Left ventricle myocardium inferior (tissue), 1 donor: ENCODE measurements at regions not wholly inside any gene's neighbourhood (a gene's known extent, or its start where the extent isn't known, plus 50 kb on each side); places are given as distances from the start of the nearest gene placed in this dataset.

Source experiments
- DNase-seq: peaks from one replicate; pipeline ENCODE4 v3.0.0-alpha.2; 2020
- H3K27ac ChIP-seq: fragments of 200-600 bp; replicated peaks from 2 replicates; pipeline ENCODE4 v1.8.0; 2021
- H3K27me3 ChIP-seq: fragments of 200-600 bp; 2 replicates; pipeline ENCODE4 v1.8.0; 2021; ENCODE audit warnings: low read depth
- H3K36me3 ChIP-seq: fragments of 200-600 bp; 2 replicates; pipeline ENCODE4 v1.8.0; 2021
- H3K4me1 ChIP-seq: fragments of 200-600 bp; 2 replicates; pipeline ENCODE4 v1.8.0; 2021
- H3K4me3 ChIP-seq: fragments of 200-600 bp; 2 replicates; pipeline ENCODE4 v1.8.0; 2021; ENCODE audit warnings: mild to moderate bottlenecking, moderate library complexity
- H3K9me3 ChIP-seq: fragments of 200-600 bp; replicated peaks from 2 replicates; pipeline ENCODE4 v1.8.0; 2021
- intact Hi-C: fragments of 100-400 bp; cut with micrococcal nuclease; formaldehyde crosslinking; loops from one replicate; pipeline ENCODE4 v1.11.0; 2022
- TF ChIP-seq, protein P1 (sequence below): fragments of 200-600 bp; IDR thresholded peaks from 2 replicates; pipeline ENCODE4 v1.8.0; 2021; ENCODE audit warnings: antibody characterized with exemption, mild to moderate bottlenecking, borderline replicate concordance
- donor health status: DM: no; HTN: yes; CAD: no; lungs with severe emphysema.

DNA sequence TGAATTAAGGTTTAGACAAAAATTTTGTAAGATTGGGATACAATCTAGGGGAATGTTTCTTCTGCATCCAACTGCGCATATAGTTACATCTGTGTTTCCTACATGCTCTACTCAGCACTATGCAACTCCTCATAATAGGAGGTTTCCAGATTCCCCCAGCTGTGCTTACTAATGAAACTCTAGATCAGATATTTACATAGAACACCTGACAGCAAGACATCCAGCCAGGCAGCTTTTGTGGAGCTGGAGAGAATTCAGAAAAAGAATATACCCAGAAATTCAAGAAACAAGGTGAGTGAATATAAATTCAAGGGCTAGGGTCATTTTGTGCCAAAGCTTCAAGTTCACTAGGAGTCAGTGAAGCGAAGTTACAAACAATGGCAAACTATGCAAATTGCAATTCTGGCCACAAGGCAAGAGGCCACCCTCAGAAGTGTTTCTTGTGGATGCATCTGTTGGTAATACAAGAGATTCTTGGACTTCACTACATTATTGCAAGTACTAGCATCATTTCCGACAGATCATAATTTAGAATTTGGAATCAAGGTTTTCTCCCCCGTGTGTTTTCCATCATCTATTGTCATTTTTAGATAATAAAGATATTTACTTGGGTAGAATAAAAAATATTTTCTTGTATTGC is 341.2 kb upstream of the NAV3 start:
- Histone ChIP-seq H3K27ac (no peak overlapping the region), H3K27me3 (no peaks in the 10 kb centered on the region), H3K4me3 (no peak overlapping the region), H3K9me3 (no peaks in the 10 kb centered on the region), H3K36me3 (no peaks in the 10 kb centered on the region), H3K4me1 (peaks cover 6% of the 10 kb centered on the region)
- DNase-seq = no peak
- TF ChIP-seq, protein P1, sequence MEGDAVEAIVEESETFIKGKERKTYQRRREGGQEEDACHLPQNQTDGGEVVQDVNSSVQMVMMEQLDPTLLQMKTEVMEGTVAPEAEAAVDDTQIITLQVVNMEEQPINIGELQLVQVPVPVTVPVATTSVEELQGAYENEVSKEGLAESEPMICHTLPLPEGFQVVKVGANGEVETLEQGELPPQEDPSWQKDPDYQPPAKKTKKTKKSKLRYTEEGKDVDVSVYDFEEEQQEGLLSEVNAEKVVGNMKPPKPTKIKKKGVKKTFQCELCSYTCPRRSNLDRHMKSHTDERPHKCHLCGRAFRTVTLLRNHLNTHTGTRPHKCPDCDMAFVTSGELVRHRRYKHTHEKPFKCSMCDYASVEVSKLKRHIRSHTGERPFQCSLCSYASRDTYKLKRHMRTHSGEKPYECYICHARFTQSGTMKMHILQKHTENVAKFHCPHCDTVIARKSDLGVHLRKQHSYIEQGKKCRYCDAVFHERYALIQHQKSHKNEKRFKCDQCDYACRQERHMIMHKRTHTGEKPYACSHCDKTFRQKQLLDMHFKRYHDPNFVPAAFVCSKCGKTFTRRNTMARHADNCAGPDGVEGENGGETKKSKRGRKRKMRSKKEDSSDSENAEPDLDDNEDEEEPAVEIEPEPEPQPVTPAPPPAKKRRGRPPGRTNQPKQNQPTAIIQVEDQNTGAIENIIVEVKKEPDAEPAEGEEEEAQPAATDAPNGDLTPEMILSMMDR = no peak
- intact Hi-C loops = no loop called here

DNA sequence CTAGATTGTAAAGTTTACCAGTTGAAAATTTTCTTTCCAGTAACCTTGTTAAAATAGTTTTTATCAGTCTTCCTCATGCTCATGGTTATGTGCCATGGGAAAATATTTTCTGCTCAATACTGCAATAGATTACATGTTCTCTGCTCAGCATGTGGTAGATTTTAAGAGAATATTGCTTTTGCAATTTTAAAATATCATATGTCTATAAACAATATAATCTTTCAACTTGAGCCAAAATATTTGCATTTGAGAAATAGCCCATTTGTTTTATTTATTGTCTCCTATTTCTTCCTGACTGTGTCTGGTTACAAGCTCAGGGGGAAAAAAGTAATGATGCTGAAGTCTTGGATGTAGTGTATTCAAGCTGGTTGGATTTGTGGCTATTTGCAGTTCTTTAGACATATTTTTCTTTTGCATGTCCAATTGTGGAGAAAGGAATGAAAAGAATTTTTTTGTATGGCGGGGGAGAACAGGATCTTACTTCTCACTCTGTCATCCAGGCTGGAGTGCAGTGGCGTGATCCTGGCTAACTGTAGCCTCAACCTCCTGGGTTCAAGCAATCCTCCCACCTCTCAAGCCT is 342.6 kb upstream of the NAV3 start:
- Histone ChIP-seq H3K4me1 (peaks cover 1% of the 10 kb centered on the region), H3K9me3 (no peaks in the 10 kb centered on the region), H3K27ac (no peak overlapping the region), H3K4me3 (no peak overlapping the region), H3K36me3 (no peaks in the 10 kb centered on the region), H3K27me3 (no peaks in the 10 kb centered on the region)
- intact Hi-C loops = no loop called here
- DNase-seq = no peak
- TF ChIP-seq, protein P1 = no peak

DNA sequence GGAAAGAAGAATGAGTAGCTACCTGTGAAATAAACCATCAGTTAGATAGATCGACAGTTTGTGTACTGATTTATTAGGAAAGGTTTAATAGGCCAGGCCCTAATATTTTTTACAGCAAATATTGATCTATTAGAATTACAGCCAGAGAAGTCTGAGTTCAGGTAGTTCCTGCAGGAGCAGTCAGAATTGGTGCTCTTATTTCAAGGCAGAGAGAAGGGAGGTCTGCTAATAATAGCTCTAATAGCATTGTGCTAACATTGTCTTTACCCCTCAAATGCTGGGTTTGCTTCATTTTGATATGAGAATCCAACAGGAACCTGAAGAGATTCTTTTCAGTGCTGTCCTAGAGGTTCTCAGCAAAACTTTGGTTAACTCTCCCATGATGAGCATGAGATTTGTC is 343.8 kb upstream of the NAV3 start:
- TF ChIP-seq, protein P1 = no peak
- intact Hi-C loops = no loop called here
- DNase-seq = no peak

DNA sequence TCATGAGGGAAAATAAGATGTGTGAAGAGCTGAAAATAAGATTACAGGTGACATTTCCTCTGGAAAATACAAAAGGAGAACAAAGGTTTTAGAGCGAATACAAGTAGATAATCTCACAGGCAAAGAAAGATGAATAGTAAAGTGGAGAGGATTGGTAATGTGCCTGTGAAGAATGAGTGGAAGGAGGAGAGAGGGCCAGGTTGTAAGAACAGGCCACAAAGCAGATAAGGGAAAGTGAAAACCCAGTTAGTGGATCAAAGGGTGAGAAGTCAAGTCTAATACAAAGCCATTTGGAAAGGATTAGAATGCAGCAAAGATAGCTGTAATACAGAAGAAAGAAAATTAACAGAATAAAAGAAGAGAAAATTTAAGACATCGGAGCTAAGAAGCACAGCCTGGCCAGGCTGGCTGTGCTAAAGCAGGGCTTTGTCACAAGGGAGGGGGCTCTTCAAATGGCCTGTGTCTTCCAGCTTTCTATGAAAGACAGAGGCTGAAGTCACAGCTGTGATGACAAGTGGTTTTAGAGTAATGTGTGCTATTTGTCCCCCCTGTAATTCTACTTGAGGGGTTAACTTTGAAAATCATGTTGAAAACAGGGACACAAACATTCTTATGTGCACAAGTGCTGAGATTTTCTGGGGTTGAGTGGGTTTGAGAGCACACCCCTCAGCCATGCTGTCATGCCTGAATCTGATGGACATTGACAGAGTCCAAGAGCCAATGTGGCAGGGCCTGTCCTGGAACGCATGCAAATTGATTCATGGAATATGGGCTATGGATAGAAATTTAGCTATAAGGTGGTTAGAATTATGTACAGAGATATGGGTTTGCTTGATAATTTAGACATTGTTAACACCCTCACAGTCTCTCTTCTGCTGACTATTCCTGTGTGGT is 344.5 kb upstream of the NAV3 start:
- Histone ChIP-seq H3K4me1 (no peaks in the 10 kb centered on the region), H3K4me3 (no peak overlapping the region), H3K27ac (no peak overlapping the region), H3K9me3 (no peaks in the 10 kb centered on the region), H3K36me3 (no peaks in the 10 kb centered on the region), H3K27me3 (no peaks in the 10 kb centered on the region)
- no peak for DNase-seq
- intact Hi-C loops = no loop called here
- TF ChIP-seq, protein P1 = no peak

More for the DNA sequence above, 343.8 kb upstream of the NAV3 start:
- no peak overlapping the region for H3K4me3 ChIP-seq
- no peaks in the 10 kb centered on the region for H3K36me3 ChIP-seq
- no peak overlapping the region for H3K27ac ChIP-seq
- no peaks in the 10 kb centered on the region for H3K4me1 ChIP-seq
- no peaks in the 10 kb centered on the region for H3K27me3 ChIP-seq
- H3K9me3 ChIP-seq = no peaks in the 10 kb centered on the region

DNA sequence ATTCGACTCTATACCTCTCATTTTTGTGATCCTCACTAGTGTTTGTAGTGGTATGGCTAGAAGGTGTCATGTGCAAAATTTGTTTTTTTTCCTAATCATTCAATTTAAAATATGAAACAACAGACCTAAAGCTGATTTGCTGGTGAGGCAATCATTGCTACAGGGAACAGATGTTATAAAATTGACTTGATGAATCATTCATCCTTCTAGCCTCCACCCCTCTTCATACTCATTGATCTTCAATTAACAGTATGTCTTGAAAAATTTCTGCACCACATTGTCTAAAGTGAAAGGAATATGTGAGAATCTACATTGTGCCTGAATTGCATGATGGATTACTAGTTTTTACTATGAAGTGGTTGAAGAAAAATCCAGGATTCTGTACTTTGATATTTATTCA is 349.0 kb upstream of the NAV3 start:
- no peak for DNase-seq
- H3K4me3 ChIP-seq = no peak overlapping the region
- no peaks in the 10 kb centered on the region for H3K27me3 ChIP-seq
- intact Hi-C loops = no loop called here
- TF ChIP-seq, protein P1 = no peak
- no peak overlapping the region for H3K27ac ChIP-seq
- H3K9me3 ChIP-seq = no peaks in the 10 kb centered on the region
- no peaks in the 10 kb centered on the region for H3K4me1 ChIP-seq
- no peaks in the 10 kb centered on the region for H3K36me3 ChIP-seq
